ENCODE measurements at regions not wholly inside any gene's neighbourhood (a gene's known extent, or its start where the extent isn't known, plus 50 kb on each side); places are given as distances from the start of the nearest gene placed in this dataset.

- TF ChIP-seq, protein P1, sequence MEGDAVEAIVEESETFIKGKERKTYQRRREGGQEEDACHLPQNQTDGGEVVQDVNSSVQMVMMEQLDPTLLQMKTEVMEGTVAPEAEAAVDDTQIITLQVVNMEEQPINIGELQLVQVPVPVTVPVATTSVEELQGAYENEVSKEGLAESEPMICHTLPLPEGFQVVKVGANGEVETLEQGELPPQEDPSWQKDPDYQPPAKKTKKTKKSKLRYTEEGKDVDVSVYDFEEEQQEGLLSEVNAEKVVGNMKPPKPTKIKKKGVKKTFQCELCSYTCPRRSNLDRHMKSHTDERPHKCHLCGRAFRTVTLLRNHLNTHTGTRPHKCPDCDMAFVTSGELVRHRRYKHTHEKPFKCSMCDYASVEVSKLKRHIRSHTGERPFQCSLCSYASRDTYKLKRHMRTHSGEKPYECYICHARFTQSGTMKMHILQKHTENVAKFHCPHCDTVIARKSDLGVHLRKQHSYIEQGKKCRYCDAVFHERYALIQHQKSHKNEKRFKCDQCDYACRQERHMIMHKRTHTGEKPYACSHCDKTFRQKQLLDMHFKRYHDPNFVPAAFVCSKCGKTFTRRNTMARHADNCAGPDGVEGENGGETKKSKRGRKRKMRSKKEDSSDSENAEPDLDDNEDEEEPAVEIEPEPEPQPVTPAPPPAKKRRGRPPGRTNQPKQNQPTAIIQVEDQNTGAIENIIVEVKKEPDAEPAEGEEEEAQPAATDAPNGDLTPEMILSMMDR (IDR thresholded peaks at IDR 0.05): no peak
- TF ChIP-seq POLR2A (IDR thresholded peaks at IDR 0.05): no peak
Measured at GRCh38 chr9:131801810-131802209, 61.9 kb upstream of the RAPGEF1 start.

All from testis (tissue), 2 donors.